Spinal cord (tissue), 9 donors: ENCODE measurements at regions not wholly inside any gene's neighbourhood (a gene's known extent, or its start where the extent isn't known, plus 50 kb on each side); places are given as distances from the start of the nearest gene placed in this dataset.

Source experiments
- DNase-seq, 6 donors: peaks; one replicate each; pipeline versions ENCODE4 v3.0.0 to v3.0.0-alpha.2; 2013 to 2015; ENCODE audit warnings: low spot score in 6 of 6, low read depth in 4 of 6
- H3K27ac ChIP-seq: one replicate; pipeline ENCODE4 v1.5.1; 2013; ENCODE audit warnings: low read depth, low read length, control low read depth
- H3K27me3 ChIP-seq: one replicate; pipeline ENCODE4 v1.6.1; 2013; ENCODE audit warnings: low read length; ENCODE audit not compliant: control insufficient read depth, insufficient read depth
- H3K36me3 ChIP-seq: one replicate; pipeline ENCODE4 v1.6.1; 2013; ENCODE audit warnings: low read length; ENCODE audit not compliant: control insufficient read depth, insufficient read depth
- H3K4me1 ChIP-seq: one replicate; pipeline ENCODE4 v1.6.1; 2013; ENCODE audit warnings: low read length; ENCODE audit not compliant: control insufficient read depth, insufficient read depth
- H3K4me3 ChIP-seq: one replicate; pipeline ENCODE4 v1.5.1; 2013; ENCODE audit warnings: low read depth, low read length, control low read depth
- H3K9me3 ChIP-seq: one replicate; pipeline ENCODE4 v1.6.1; 2013; ENCODE audit warnings: low read length; ENCODE audit not compliant: control insufficient read depth, insufficient read depth
- WGBS: methylation state at CpG from one replicate; pipeline ENCODE4 v1.1.5; 2013; ENCODE audit warnings: missing lambda C conversion rate; ENCODE audit not compliant: insufficient coverage; 5-methylcytosine and 5-hydroxymethylcytosine counted together
- donor health status: healthy.

DNA sequence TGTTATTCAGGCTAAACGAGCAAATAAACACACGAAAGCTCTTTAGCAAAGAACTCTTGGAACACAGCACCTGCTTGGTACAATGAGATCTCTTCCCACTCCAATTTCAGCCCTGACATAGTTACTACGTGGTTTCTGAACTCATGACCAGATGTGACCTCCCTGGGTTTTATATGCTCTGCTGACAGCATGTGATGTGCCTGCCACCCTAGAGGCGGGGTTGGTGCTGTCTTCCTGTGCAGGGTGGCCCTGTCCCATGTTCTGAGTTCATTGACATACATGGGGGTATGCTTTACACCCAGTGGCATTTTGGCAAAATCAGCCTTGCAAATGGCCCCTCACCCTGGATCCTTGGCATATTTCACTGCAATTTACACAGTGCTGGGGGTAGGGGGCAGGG is 475.3 kb upstream of the ZFHX3 start:
- peaks cover 15% of the 10 kb centered on the region for H3K27me3 ChIP-seq
- H3K9me3 ChIP-seq: no peaks in the 10 kb centered on the region
- no peaks in the 10 kb centered on the region for H3K36me3 ChIP-seq
- DNase-seq: no peak
- 89% methylated on average over 4 of the region's 4 CpGs for WGBS
- no peak overlapping the region for H3K27ac ChIP-seq
- no peaks in the 10 kb centered on the region for H3K4me1 ChIP-seq
- H3K4me3 ChIP-seq: no peak overlapping the region

DNA sequence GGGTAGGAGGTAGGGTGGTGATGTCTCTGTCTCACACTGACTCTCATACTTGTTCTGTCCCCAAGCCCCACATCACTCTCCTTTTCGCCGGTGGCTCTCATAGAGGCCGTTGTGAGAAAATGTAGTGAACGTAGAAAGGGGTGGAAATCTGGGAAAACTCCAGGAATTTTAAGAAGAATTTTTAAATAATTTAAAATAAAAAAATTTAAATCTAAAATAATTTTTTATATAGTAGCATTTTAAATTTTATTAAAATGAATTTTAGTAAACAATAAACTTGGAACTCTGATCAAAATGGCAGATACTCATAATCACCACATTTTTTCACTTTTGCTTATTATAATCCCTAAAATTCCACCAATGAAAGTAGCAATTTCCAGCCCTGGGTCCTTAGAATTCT is 473.6 kb upstream of the ZFHX3 start:
- no peak for DNase-seq
- peaks cover 14% of the 10 kb centered on the region for H3K27me3 ChIP-seq
- no peak overlapping the region for H3K27ac ChIP-seq
- no peaks in the 10 kb centered on the region for H3K9me3 ChIP-seq
- H3K4me1 ChIP-seq: no peaks in the 10 kb centered on the region
- no peak overlapping the region for H3K4me3 ChIP-seq
- H3K36me3 ChIP-seq: no peaks in the 10 kb centered on the region
- no CpG with 5 or more reads among the region's 4 CpGs for WGBS

DNA sequence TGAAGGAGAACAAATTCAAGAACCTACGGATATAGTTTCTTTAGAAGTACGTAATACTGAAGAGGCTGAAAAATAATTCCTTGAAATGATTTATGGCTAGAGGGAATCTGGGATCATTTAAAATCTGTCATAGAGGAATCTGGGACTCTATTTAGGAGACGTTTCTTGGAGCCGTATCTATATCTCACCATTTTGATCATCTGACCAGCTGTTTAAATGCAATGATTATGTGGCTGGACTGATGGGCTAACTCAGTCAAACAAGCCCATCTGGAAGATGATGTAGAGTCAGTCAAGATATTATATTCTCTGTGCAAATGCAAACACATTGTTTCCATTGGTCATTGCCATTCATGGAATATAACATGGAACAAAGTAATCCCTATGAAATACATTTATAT is 467.7 kb upstream of the ZFHX3 start:
- no peaks in the 10 kb centered on the region for H3K27me3 ChIP-seq

DNA sequence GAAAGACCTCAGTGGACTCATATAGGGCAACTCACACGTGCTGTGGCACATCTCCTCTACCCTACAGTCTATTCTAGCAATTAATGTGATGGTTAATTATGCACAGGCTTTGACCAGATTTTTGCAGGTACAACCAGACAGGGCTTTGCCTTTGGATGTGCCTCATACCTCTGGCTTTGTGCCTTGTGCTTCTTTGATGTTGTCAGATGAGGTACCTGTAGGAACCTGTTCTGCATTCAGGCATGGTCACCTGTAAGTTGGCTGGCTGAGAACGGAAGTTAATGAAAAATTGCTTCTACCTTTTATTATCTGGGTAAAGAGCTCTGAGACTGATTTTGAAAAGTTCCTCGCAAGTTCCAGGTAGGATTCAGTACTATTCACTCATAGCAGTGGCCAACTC is 462.9 kb upstream of the ZFHX3 start:
- H3K27me3 ChIP-seq: no peaks in the 10 kb centered on the region
- no peak overlapping the region for H3K4me3 ChIP-seq
- 100% methylated on average over 1 of the region's 3 CpGs for WGBS
- no peaks in the 10 kb centered on the region for H3K9me3 ChIP-seq
- H3K27ac ChIP-seq: no peak overlapping the region
- H3K36me3 ChIP-seq: no peaks in the 10 kb centered on the region
- no peak for DNase-seq
- no peaks in the 10 kb centered on the region for H3K4me1 ChIP-seq

More for the DNA sequence above, 467.7 kb upstream of the ZFHX3 start:
- Histone ChIP-seq H3K4me1 (no peaks in the 10 kb centered on the region), H3K36me3 (no peaks in the 10 kb centered on the region), H3K4me3 (no peak overlapping the region), H3K27ac (no peak overlapping the region), H3K9me3 (no peaks in the 10 kb centered on the region)
- no peak for DNase-seq
- 94% methylated on average over 2 of the region's 4 CpGs for WGBS

DNA sequence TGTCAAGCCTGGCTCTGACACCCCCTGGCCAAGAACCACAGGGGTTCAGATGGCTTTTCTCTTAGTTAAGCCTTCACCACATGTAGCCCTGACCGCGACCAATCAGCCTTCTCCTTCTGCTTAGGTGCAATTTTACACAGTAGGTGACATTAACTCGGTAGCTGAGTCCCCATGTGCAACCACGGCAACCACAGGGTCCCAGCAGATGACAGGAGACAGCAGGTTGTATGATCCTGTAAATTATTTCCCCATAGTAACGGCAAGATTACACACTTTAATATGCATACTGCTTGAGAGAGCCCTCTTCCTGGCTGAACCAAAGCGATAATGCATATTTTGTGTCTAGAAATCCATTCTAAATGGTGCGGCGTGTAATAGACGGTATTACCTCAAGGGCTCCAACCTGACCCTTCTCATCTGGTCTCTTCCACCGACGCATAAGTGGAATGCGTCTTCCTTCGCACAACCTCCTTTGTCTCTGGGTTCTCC is 458.7 kb upstream of the ZFHX3 start:
- H3K27me3 ChIP-seq: no peaks in the 10 kb centered on the region
- peak in 1 of 6 donors; percentile 33 for DNase-seq
- no peak overlapping the region for H3K27ac ChIP-seq
- H3K9me3 ChIP-seq: no peaks in the 10 kb centered on the region
- no peaks in the 10 kb centered on the region for H3K36me3 ChIP-seq
- no peak overlapping the region for H3K4me3 ChIP-seq
- no peaks in the 10 kb centered on the region for H3K4me1 ChIP-seq
- WGBS: 86% methylated on average over 10 of the region's 13 CpGs

GRCh38 chr16:73505577-73505976 is 457.6 kb upstream of the ZFHX3 start:
- Histone ChIP-seq H3K9me3 (no peaks in the 10 kb centered on the region), H3K27me3 (no peaks in the 10 kb centered on the region), H3K4me3 (no peak overlapping the region), H3K4me1 (no peaks in the 10 kb centered on the region), H3K36me3 (no peaks in the 10 kb centered on the region), H3K27ac (no peak overlapping the region)
- peak in 1 of 6 donors; percentile 23 for DNase-seq
- WGBS: 70% methylated on average over 5 of the region's 5 CpGs

DNA sequence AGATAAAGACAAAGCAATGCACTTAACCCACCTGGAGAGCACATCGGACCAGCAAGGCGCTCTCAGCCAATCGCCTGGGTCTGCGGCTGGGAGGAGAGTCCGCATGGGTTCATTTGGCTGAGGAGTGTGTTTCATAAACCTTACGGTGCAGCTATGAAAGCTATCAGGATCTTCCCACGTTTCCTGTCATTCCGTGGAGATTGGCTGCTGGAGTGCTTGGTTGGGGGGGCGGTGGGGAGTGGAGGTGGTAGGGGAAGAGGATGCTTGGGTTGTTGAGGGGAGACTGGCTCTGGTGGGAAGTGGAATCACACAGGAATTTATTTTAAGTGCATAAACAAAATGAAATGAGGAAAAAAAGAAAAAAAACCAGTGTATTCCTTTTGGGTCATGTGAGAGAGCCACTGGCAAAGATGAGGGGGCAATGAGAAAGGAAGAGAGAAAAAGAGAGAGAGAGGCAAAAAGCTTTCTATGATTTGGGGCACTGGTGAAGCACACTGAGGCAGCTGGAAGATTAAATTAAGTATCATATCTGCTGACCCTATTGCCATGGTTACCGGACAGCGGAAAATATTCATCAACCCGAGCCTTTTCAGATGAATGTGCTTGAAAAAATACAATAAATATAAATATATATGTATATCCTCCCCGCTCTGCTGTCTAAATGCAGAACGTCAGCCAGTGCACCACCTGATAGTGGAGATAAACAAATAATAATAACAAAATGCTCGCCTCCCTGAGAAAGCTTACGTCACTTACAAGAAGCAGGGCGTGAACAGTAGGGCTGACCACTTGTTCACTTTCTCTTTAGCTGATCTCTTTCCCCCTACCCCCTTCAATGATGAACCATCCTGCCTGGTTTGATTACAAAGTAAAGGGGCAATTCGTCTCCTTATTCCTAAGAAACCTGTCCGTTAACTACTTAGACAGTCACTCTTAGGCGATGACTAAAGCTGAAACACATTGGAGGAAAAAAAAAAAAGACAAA is 457.0 kb upstream of the ZFHX3 start:
- no peaks in the 10 kb centered on the region for H3K9me3 ChIP-seq
- no peaks in the 10 kb centered on the region for H3K27me3 ChIP-seq
- H3K27ac ChIP-seq: no peak overlapping the region
- no peak overlapping the region for H3K4me3 ChIP-seq
- no peaks in the 10 kb centered on the region for H3K4me1 ChIP-seq
- WGBS: 73% methylated on average over 7 of the region's 20 CpGs
- no peaks in the 10 kb centered on the region for H3K36me3 ChIP-seq
- DNase-seq: peak in 1 of 6 donors; percentile 29

GRCh38 chr16:73503093-73503492 is 455.2 kb upstream of the ZFHX3 start:
- no peaks in the 10 kb centered on the region for H3K9me3 ChIP-seq
- WGBS: 97% methylated on average over 4 of the region's 8 CpGs
- DNase-seq: peak in 1 of 6 donors; percentile 45
- H3K27ac ChIP-seq: no peak overlapping the region
- H3K27me3 ChIP-seq: no peaks in the 10 kb centered on the region
- H3K4me3 ChIP-seq: no peak overlapping the region
- no peaks in the 10 kb centered on the region for H3K4me1 ChIP-seq
- no peaks in the 10 kb centered on the region for H3K36me3 ChIP-seq

GRCh38 chr16:73499276-73499675 is 451.3 kb upstream of the ZFHX3 start:
- H3K27me3 ChIP-seq: no peaks in the 10 kb centered on the region
- DNase-seq: peak in 1 of 6 donors; percentile 93
- 95% methylated on average over 8 of the region's 10 CpGs for WGBS
- H3K4me3 ChIP-seq: no peak overlapping the region
- H3K36me3 ChIP-seq: no peaks in the 10 kb centered on the region
- no peaks in the 10 kb centered on the region for H3K9me3 ChIP-seq
- H3K4me1 ChIP-seq: no peaks in the 10 kb centered on the region
- no peak overlapping the region for H3K27ac ChIP-seq

DNA sequence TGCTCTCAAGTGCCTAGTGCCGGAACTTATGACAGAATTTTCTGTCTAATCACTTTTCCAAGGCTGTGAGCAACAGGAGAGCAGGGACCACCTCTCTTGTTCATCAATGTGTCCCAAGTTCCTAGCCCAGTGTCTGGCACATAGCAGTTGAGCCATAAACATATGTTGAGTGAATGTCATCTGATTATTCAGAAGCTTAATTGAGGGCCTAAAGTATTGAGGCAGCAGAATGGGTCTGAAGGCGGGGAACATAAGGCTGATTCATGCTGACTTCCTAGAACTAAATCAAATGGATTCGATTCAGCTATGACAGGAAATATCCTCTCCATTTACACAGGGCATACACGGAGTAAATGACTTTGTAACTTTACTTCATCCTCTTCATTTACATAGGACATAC is 438.0 kb upstream of the ZFHX3 start:
- Histone ChIP-seq H3K9me3 (no peaks in the 10 kb centered on the region), H3K27ac (no peak overlapping the region), H3K27me3 (peaks cover 45% of the 10 kb centered on the region), H3K36me3 (no peaks in the 10 kb centered on the region), H3K4me1 (peaks cover 13% of the 10 kb centered on the region), H3K4me3 (no peak overlapping the region)
- no peak for DNase-seq
- WGBS: 63% methylated on average over 2 of the region's 4 CpGs
